Gastroesophageal sphincter (tissue), 3 donors: ENCODE measurements at regions not wholly inside any gene's neighbourhood (a gene's known extent, or its start where the extent isn't known, plus 50 kb on each side); places are given as distances from the start of the nearest gene placed in this dataset.

ENCODE experiments used
- CTCF ChIP-seq, 4 experiments: fragments of 200-600 bp in 2 of 4; fragments of 450-650 bp in 2 of 4; sonication (generic) in 1 of 4; IDR thresholded peaks; one replicate each; pipeline ENCODE4 v1.5.1; 2017 to 2019; ENCODE audit warnings: antibody characterized with exemption in 4 of 4, mild to moderate bottlenecking in 2 of 4, moderate library complexity in 2 of 4
- POLR2A ChIP-seq, 2 donors: fragments of 450-650 bp; IDR thresholded peaks; one replicate each; pipeline ENCODE4 v1.6.1; 2017; ENCODE audit warnings: antibody characterized with exemption in 2 of 2, mild to moderate bottlenecking in 2 of 2, moderate library complexity in 1 of 2
- POLR2AphosphoS5 ChIP-seq: sonication (generic); formaldehyde crosslinking; IDR thresholded peaks from one replicate; pipeline ENCODE4 v1.6.1; 2017; ENCODE audit warnings: antibody characterized with exemption

- TF ChIP-seq CTCF (IDR thresholded peaks at IDR 0.05) (no peak), POLR2A (IDR thresholded peaks at IDR 0.05) (no peak), POLR2AphosphoS5 (no peak)
Observed at GRCh38 chr2:175462246-175462645, 280.7 kb upstream of the ATP5MC3 start.
